Panc1 (cell line): ENCODE measurements at regions not wholly inside any gene's neighbourhood (a gene's known extent, or its start where the extent isn't known, plus 50 kb on each side); places are given as distances from the start of the nearest gene placed in this dataset.

Experiments
- CTCF ChIP-seq: fragments of 450-650 bp; IDR thresholded peaks from 2 replicates; pipeline ENCODE4 v1.5.1; 2017; ENCODE audit warnings: mild to moderate bottlenecking
- POLR2AphosphoS5 ChIP-seq: IDR thresholded peaks from 2 replicates; pipeline ENCODE4 v1.6.1; 2012; ENCODE audit warnings: mild to moderate bottlenecking, low read depth, low read length, moderate library complexity
- TCF7L2 ChIP-seq: IDR thresholded peaks from 2 replicates; pipeline ENCODE4 v1.6.1; 2011; ENCODE audit warnings: mild to moderate bottlenecking, low read depth, low read length, inconsistent platforms

GRCh38 chr6:153842491-153842890 is 196.5 kb upstream of the OPRM1 start:
- TF ChIP-seq POLR2AphosphoS5 (no peak), TCF7L2 (no peak), CTCF (no peak)
